ENCODE measurements at regions not wholly inside any gene's neighbourhood (a gene's known extent, or its start where the extent isn't known, plus 50 kb on each side); places are given as distances from the start of the nearest gene placed in this dataset.

DNA sequence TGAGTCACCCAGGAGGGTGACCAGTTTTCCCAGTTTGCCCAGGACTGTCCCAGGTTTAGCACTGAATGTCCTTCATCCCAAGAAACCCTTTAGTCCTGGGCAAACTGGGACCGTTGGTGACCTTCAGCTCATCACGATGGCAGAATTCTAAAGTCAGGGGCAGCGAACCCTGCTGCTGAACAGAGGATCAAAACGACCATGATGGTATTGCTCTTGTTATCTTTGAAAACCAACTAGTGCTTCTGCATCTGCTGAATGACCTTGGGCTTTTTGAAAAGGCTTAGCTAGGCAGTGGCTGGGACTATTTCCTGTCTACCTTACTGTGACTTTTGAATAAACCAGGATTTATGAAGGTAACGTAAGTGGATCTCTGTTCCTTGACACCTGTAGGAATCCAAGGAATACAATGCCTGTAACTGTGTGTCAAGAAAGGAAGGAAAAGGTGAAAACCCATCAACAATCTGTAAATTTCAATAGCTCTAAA is 281.9 kb downstream of the SOX9 start:
- DNase-seq (ENCODE audit: extremely low read depth, low read depth, low spot score), result no peak

- DNase-seq (ENCODE audit: extremely low read depth, low read depth, low spot score), result no peak
Observed at GRCh38 chr17:72403713-72404209, 282.9 kb downstream of the SOX9 start.

- DNase-seq (ENCODE audit: extremely low read depth, low read depth, low spot score), result no peak
Observed at GRCh38 chr17:72404872-72405271, 284.1 kb downstream of the SOX9 start.

GRCh38 chr17:72405662-72406230 is 284.9 kb downstream of the SOX9 start:
- DNase-seq (ENCODE audit: extremely low read depth, low read depth, low spot score), result no peak

DNA sequence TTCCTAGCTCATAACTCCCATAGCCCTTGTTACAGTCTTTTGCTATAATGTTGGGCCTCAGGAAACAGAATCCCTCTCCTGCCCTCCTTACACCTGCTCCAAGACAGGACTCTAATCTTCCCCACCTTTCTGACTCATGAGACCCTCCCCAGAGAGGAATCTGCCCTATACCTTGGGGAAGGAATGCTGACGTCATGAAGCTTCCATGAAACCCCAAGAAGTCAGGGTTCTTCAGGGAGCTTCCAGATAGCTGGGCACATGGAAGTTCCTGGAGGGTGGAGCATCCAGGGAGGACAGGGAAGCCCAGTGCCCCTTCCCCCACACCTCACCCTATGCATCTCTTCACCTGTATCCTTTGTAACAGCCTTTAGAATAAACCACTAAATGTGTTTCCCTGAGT is 285.7 kb downstream of the SOX9 start:
- no peak for DNase-seq (ENCODE audit: extremely low read depth, low read depth, low spot score)

- peak; percentile 70 for DNase-seq (ENCODE audit: extremely low read depth, low read depth, low spot score)
Observed at GRCh38 chr17:72407336-72407909, 286.6 kb downstream of the SOX9 start.

DNA sequence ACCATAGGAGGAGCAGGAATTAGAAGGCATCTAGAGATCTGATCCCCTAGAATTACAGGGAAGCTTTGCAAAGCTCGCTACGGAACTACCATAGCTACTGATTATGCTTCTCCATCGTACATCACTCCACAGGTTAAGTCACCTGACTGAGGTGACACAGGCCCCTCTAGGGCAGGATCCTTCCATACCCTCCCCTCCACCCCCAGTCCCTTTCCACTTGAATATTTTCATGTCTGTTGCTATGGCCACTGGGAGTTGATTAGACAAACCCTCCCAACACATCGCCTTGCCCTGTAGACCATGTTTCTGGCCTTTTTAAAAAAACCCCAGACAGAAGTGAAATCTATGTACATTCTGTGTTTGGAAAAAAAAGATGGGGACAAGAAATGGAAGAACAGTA is 287.1 kb downstream of the SOX9 start:
- DNase-seq (ENCODE audit: extremely low read depth, low read depth, low spot score), result no peak

DNA sequence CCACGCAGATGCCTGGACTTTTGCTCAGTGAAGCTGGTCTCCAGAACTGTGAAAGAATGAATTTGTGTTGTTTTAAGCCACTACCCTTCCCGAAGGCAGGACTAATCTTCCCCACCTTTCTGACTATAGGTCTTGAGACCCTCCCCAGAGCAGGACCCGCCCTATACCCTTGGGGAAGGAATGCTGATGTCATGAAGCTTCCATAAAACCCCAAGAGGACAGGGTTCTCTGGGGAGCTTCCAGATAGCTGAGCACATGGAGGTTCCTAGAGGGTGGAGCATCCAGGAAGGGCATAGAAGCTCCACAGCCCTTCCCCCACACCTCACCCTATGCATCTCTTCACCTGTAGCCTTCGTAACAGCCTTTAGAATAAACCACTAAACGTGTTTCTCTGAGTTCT is 287.8 kb downstream of the SOX9 start:
- no peak for DNase-seq (ENCODE audit: extremely low read depth, low read depth, low spot score)

- no peak for DNase-seq (ENCODE audit: extremely low read depth, low read depth, low spot score)
Observed at GRCh38 chr17:72409405-72410002, 288.7 kb downstream of the SOX9 start.

- DNase-seq (ENCODE audit: extremely low read depth, low read depth, low spot score), result no peak
Observed at GRCh38 chr17:72411124-72411563, 290.3 kb downstream of the SOX9 start.

GRCh38 chr17:72412650-72413076 is 291.8 kb downstream of the SOX9 start:
- DNase-seq (ENCODE audit: extremely low read depth, low read depth, low spot score), result no peak

- DNase-seq (ENCODE audit: extremely low read depth, low read depth, low spot score), result no peak
Observed at GRCh38 chr17:72413077-72414031, 292.5 kb downstream of the SOX9 start.

GRCh38 chr17:72414032-72414396 is 293.2 kb downstream of the SOX9 start:
- no peak for DNase-seq (ENCODE audit: extremely low read depth, low read depth, low spot score)

- DNase-seq (ENCODE audit: extremely low read depth, low read depth, low spot score), result no peak
Observed at GRCh38 chr17:72414967-72415853, 294.4 kb downstream of the SOX9 start.

DNA sequence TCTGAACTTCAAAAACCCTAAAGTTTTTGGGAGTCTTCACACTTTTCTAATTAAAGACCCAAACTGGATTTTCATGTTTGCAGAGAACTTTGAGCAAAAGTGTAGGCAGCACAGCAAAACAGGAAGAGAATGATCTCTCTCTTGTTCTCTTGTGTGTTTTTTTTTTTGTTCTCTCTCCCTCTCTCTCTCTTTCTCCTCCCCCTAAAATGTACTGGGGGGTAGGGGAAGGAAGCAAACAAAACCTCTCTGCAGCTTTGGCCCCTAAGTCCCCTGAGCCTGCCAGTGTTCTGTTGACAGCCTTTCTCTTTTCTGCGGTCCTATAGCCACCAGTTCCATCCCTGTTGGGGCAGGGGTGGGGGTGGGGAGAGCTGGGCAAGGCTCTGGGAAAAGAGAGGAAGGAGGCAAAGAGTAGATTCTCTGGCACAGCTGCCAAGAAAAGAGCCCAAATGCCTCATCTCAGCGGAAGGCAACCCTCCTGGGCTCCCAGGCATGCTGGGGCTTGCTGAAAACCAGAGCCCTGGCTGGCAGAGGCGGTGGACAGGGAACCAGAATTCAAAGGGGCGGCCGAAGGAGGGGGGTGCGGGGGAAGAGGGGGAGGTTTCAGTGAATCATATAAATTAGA is 295.3 kb downstream of the SOX9 start:
- no peak for DNase-seq (ENCODE audit: extremely low read depth, low read depth, low spot score)

GRCh38 chr17:72416905-72417304 is 296.1 kb downstream of the SOX9 start:
- DNase-seq (ENCODE audit: extremely low read depth, low read depth, low spot score), result no peak

GRCh38 chr17:72417627-72418026 is 296.8 kb downstream of the SOX9 start:
- no peak for DNase-seq (ENCODE audit: extremely low read depth, low read depth, low spot score)

GRCh38 chr17:72419866-72420774 is 299.3 kb downstream of the SOX9 start:
- DNase-seq (ENCODE audit: extremely low read depth, low read depth, low spot score), result no peak

DNA sequence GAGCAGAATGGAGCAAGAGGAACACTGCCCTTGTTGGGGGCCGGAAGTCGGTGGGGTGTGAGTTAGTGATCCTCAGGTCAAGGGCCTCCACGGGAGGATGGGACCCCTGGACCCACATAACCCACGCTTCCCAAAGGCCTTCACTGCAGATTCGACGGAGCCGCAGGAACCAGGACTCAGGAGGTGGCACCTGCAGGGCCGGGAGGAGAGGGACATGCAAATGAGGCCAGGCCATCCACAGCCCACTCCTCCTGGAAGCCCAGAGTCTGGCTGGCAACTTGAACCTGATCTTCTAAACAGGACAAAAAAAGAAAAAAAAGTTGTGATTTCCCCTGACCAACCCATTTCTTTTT is 299.9 kb downstream of the SOX9 start:
- no peak for DNase-seq (ENCODE audit: extremely low read depth, low read depth, low spot score)
